Cerebellar nuclear complex (tissue), 1 donor: ENCODE measurements at regions not wholly inside any gene's neighbourhood (a gene's known extent, or its start where the extent isn't known, plus 50 kb on each side); places are given as distances from the start of the nearest gene placed in this dataset.

Experiments
- DNase-seq, 2 experiments: peaks; one replicate each; lab custom pipeline; 2025; lab: John Stamatoyannopoulos, UW

GRCh38 chr7:25314731-25315267 is 86.5 kb upstream of the NPVF start:
- DNase-seq = no peak

- no peak for DNase-seq
Observed at GRCh38 chr7:25316366-25316765, 88.1 kb upstream of the NPVF start.

GRCh38 chr7:25318047-25318446 is 89.8 kb upstream of the NPVF start:
- DNase-seq = no peak

GRCh38 chr7:25319707-25320106 is 91.4 kb upstream of the NPVF start:
- DNase-seq = no peak

GRCh38 chr7:25320791-25321190 is 92.5 kb upstream of the NPVF start:
- DNase-seq = no peak

- no peak for DNase-seq
Observed at GRCh38 chr7:25321424-25321823, 93.1 kb upstream of the NPVF start.

GRCh38 chr7:25322473-25322872 is 94.2 kb upstream of the NPVF start:
- no peak for DNase-seq

- DNase-seq = no peak
Observed at GRCh38 chr7:25325186-25325757, 97.0 kb upstream of the NPVF start.

- DNase-seq = no peak
Observed at GRCh38 chr7:25326501-25327156, 98.3 kb upstream of the NPVF start.

GRCh38 chr7:25329815-25330214 is 101.5 kb upstream of the NPVF start:
- no peak for DNase-seq

GRCh38 chr7:25333296-25333928 is 105.1 kb upstream of the NPVF start:
- no peak for DNase-seq

- no peak for DNase-seq
Observed at GRCh38 chr7:25347360-25348066, 119.2 kb upstream of the NPVF start.

- DNase-seq = no peak
Observed at GRCh38 chr7:25348104-25348503, 119.8 kb upstream of the NPVF start.

- no peak for DNase-seq
Observed at GRCh38 chr7:25349283-25350017, 121.2 kb upstream of the NPVF start.

- no peak for DNase-seq
Observed at GRCh38 chr7:25350041-25350440, 121.8 kb upstream of the NPVF start.

- no peak for DNase-seq
Observed at GRCh38 chr7:25351761-25352160, 123.5 kb upstream of the NPVF start.

- DNase-seq = no peak
Observed at GRCh38 chr7:25353196-25353595, 124.9 kb upstream of the NPVF start.

- DNase-seq = no peak
Observed at GRCh38 chr7:25353732-25354131, 125.4 kb upstream of the NPVF start.

- no peak for DNase-seq
Observed at GRCh38 chr7:25356534-25357151, 128.4 kb upstream of the NPVF start.

- DNase-seq = no peak
Observed at GRCh38 chr7:25358926-25359325, 130.6 kb upstream of the NPVF start.

- no peak for DNase-seq
Observed at GRCh38 chr7:25359471-25360059, 131.3 kb upstream of the NPVF start.
